ENCODE measurements at regions not wholly inside any gene's neighbourhood (a gene's known extent, or its start where the extent isn't known, plus 50 kb on each side); places are given as distances from the start of the nearest gene placed in this dataset.

DNA sequence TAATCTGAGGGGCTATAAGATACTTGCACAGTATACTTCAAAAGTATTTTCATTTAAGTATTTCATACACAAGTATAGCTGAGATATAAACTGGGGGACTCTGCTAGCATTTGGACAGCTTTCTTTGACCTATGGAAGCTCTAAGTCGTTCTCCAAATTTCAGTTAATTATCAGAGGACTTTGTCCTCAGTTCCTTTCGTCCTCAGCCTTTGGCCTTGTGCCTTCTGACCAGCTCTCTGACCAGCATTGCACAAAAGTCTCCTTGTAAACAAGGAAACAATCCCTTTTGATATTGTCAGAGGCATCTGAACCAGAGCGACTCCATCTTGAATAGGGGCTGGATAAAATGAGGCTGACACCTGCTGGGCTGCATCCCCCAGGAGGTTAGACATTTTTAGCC lies 464.0 kb upstream of the FAM241A start:
- no peak for ATAC-seq

- ATAC-seq: no peak
Measured at GRCh38 chr4:111681751-111682150, 463.5 kb upstream of the FAM241A start.

DNA sequence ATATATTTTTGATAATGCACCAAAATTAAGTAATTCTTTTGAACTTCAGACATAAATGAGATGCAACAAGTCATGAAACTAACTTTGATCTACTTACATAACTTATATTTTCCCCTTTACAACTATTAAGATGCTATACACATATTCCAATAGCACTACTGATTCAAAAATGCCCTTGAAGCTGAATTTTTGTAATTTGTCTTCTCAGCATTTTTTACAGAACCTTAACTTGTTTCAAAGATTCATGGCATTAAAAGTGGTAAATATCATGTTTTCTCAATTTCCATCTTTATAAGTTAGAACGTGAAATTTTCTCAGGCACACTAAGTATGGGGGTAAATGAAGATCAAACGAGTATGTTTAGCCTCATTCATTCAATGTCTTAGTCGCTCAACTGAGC lies 460.0 kb upstream of the FAM241A start:
- no peak for ATAC-seq

DNA sequence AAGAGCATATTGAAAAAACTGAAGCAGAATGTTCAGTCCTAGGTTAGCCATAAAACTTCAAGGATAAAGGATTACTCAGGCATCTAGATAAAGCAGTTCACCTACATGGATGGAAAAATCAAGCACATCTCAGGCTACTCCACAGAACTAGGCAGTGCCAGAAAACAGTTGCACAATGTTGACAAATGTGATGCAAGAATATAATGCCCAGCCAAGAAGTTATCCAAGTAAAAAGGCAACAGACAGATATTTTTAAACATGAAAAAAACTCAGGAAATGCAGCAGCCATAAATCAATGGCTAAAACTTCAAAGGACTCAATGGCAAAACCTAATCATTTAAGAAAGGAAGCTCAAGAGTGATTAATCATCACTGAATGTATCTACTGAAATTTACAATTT lies 456.0 kb upstream of the FAM241A start:
- no peak for ATAC-seq

- no peak for ATAC-seq
Measured at GRCh38 chr4:111689731-111690130, 455.5 kb upstream of the FAM241A start.

DNA sequence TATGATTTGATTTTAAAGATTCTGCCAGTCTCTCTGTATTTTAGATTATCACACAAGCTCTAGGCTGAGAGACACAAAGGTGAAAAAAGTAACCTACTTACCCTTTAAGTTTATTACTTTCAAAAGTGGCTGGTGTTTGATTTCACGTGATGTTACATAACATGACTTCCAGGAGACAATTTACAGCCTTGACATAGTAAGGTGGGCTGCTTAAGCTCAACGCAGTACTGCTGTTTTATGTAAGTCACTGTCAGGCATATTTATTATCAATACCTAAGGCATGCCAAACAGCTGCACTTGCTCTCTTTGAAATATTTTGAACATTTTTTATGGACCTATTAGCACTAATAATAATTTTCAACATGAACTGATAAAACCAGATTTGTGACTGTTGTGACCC lies 451.5 kb upstream of the FAM241A start:
- no peak for ATAC-seq

GRCh38 chr4:111695677-111696076 lies 449.6 kb upstream of the FAM241A start:
- no peak for ATAC-seq

DNA sequence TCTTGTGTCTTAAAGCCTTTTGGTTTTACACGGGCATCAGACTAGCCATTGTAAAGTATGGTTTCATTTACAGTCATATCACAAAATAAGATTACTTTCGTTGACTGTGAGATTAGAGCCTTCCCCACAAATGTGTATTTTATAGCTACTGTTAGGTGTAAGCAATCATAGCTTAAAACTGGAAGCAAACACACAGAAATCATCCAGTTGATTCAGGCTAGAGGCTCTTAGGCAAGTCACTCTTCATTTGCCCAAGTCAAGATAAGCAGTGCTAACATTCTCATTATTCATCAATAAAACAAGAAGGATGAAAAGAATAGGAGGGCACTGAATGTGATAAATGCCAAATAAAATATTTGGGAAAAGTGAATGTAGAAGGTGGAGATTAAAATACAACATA lies 448.7 kb upstream of the FAM241A start:
- no peak for ATAC-seq

DNA sequence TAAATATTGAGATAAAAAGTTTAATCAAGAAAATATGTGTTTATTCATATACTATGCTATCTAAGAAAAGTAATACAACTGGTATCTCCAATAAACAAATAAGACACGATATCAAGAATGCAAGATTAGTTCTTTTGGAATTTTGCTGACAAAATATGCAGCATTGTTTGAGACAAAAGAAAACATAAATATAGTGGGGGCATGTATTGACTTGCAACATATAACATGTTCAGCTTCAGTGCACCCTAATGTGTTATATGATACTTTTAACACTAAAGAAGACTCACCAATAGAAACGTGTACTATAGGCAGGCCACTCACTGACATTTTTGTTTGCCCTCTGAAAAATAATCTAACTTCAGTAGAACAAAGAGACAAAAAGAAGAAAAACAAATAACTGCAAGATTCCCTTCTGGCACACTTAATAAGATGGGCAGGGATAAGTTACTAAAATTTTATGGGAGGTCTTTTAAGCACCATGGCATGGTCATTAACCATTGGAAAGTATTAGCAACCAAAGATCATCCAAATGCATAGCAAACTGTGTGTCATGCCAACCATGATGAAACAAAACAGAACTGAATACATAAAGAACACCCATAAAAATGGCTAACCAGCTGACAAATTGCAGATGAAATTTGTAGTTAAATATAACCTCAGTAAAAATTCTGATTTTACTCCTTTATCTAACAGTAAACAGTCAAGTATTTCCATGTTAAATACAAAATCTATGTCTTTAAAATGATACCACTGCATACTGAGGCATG lies 447.9 kb upstream of the FAM241A start:
- no peak for ATAC-seq

DNA sequence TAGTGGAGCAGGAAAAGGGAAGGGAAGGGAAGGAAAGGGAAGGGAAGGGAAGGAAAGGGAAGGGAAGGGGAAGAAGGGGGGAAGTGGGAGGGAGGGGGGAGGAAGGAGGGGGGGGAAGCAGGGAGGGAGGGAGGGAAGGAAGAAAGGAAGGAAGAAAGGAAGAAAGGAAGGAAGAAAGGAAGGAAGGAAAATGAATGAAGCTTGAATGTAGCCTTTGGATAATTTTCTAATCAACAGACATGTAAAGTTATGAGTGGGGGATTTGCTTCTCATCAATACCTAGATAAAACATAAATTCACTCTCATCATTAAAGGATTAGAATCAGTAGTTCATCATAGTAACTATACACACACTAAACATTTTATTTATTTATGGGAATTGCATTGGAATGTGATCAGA lies 446.9 kb upstream of the FAM241A start:
- no peak for ATAC-seq

GRCh38 chr4:111699165-111699564 lies 446.1 kb upstream of the FAM241A start:
- no peak for ATAC-seq

GRCh38 chr4:111701102-111701501 lies 444.2 kb upstream of the FAM241A start:
- no peak for ATAC-seq

DNA sequence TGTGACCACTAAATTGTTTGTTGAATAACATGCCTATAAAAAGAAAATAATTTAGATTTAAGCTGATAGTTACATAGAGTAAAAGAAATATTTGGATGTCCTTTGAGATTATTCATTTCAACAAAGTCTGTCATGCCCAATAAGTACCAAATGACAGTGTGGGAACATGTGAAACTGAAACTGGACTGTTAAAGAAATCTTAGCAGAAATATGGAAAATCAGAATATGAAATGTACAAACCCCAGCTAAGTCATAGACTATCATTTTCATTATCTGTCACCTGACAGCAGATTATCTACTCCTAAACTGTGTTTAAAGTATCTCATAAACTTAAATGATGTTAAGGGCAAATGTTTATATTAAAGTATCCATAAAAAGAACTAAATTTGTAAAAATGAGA lies 437.8 kb upstream of the FAM241A start:
- no peak for ATAC-seq

DNA sequence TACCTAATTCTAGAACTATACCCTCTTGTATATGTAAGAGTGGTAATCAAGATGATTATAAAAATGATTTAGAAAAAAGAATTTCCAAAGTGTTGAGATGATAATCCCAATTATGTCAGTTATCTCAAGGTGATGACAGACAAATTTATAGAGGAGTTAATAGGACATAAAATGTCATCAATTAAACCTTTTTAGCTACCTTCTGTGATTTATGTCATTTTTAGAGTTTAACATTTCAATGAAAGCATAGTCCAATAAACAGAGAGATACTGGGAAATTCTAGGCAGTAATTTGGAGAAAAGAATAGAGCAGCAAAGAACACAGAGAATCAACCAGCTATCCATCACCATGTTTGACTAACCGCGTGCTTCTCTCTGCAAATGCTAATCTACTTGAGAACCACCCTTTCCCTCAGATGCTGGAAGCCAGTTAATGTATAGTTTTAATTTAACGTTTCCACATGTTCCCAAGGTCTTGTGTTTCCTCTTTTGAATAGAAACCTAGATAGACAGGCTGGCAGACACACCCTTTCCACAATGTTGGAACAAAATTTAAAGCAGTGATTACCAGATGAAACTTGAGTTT lies 433.1 kb upstream of the FAM241A start:
- ATAC-seq: no peak

DNA sequence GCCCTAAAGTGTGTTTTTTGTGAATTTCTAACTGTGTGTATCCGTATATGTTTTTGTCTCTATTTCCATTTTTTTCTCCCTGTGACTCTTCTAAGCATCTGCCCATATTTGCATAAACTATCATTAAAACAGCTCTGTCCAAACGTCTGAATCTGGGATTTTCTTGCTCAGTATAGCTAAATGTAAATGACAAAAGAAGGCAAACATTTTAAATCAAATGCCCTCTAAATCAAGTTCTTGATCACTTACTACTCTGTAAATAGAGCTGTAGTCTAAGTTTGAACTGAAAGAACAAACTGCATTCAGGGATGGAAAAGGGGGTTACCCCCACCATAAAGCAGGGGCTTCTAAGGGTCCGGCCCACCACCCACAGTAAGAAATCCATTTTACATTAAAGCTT lies 432.0 kb upstream of the FAM241A start:
- no peak for ATAC-seq

DNA sequence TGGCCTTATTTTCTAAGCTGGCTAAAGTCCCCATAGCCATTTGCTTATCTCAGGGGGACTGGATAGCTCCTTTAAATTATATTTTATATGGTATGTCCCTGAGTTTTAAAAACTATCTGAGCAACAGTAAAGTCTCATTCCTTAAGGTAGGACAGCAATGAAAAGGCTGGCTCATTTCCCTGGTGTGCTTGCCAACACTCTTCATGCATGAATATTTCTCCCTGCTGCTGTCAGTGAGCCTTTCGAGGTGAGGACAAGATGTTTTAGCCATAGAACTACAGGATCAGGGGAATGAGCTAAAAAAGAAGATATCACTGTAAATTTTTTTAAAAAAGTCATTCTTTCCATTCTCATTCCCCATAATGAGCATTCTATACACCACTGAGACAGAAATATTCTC lies 427.3 kb upstream of the FAM241A start:
- ATAC-seq: no peak

- ATAC-seq: no peak
Measured at GRCh38 chr4:111718763-111719559, 426.3 kb upstream of the FAM241A start.

DNA sequence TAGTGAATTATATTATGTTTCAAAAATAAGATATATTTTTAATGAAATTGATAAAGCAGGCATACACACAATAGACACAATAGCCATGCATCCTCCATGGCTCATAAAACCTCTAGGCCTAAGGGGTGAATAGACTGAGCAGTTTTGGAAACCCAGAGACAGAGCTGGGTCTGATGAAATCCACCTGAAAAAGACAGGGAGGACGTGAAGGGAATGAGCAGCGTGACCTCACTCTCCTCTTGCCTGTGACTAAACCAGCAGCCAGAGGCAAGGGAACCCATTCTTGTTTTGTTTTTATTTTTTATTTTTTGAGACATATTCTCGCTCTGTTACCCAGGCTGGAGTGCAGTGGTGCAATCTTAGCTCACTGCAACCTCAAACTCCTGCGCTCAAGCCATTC lies 424.4 kb upstream of the FAM241A start:
- no peak for ATAC-seq

GRCh38 chr4:111722213-111722720 lies 423.0 kb upstream of the FAM241A start:
- no peak for ATAC-seq

GRCh38 chr4:111736516-111736915 lies 408.7 kb upstream of the FAM241A start:
- ATAC-seq: no peak

DNA sequence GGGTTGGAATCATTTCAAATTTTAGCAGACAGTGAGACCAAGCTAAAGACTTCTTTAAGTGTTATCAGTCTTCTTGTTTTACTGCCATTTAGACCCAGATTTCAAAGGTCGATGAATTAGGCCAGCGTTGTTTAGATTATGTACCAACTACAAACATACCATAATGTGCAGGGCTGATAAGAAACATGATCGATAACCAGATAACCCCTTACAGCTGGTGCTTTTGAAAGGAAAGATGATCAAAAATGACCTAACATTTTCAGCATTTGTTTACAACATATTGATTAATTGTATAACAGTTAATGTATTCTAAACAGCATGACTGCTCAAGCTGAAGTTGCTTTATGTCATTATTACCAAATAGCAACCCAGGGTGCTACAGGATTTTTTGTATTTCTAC lies 400.4 kb upstream of the FAM241A start:
- ATAC-seq: no peak

GRCh38 chr4:111748157-111748556 lies 397.1 kb upstream of the FAM241A start:
- no peak for ATAC-seq

DNA sequence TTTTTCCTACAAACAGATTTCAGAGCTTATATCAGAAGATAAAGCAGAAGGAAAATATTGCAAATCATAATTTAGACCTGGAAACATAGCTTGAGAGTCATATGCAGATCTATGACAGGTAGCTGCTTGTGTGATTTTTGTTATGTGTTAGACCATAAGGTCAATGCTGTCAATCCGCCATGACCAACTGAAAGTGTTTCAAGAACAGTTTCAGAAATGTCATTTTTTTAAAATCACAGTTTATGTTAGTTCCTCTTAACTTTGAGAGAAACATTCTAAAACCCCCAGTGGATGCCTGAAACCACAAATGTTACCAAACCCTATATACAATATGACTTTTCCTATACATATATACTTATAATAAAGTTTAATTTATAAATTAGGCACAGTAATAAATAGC lies 391.3 kb upstream of the FAM241A start:
- ATAC-seq: no peak

DNA sequence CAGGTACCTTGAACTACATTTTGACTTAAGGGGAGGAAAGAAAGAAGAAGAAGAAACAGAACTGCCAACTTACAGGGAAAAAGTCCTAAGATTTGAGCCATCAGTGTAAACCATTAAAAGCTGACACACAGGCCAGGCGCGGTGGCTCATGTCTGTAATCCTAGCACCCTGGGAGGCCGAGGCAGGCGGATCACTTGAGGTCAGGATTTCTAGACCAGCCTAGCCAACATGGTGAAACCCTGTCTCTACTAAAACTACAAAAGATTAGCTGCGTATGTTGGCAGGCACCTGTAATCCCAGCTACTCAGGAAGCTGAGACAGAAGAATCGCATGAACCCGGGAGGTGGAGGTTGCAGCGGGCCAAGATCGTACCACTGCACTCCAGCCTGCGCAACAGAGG lies 389.7 kb upstream of the FAM241A start:
- no peak for ATAC-seq

All from activated CD4-positive, CD25-positive, alpha-beta regulatory T cell treated with anti-CD3 and anti-CD28 coated beads, Interleukin-2, amount 50 U/mL, for 24 hours (primary cell).